ENCODE measurements at regions not wholly inside any gene's neighbourhood (a gene's known extent, or its start where the extent isn't known, plus 50 kb on each side); places are given as distances from the start of the nearest gene placed in this dataset.

DNA sequence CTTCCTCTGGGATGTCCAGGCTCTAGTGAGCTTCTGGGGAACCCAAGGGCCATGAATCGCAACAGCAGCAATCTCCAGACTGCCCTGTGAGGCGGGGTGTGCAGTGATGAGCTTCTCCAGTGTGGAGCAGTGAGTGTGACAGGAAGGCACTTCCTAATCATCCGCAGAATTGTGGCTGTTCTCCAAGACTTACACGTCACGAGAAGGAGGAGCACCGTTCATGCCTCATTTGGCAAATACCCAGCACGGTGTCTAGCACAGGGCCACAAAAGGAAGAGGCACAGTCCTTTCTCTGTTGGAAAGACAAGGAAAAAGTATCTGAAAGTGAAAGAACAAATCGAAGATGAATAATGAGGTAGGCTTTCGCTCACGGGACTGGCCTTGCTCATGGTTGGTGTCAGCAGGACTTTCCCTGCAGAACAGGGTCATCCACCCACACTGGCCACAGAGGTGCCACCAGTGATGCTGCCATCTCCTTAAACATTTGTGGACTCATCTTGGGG, 125.1 kb upstream of the HAAO start:
- TF ChIP-seq TCF12 (IDR thresholded peaks at IDR 0.05; ENCODE audit: low read depth): no peak
- TF ChIP-seq CEBPB (IDR thresholded peaks at IDR 0.05): no peak

DNA sequence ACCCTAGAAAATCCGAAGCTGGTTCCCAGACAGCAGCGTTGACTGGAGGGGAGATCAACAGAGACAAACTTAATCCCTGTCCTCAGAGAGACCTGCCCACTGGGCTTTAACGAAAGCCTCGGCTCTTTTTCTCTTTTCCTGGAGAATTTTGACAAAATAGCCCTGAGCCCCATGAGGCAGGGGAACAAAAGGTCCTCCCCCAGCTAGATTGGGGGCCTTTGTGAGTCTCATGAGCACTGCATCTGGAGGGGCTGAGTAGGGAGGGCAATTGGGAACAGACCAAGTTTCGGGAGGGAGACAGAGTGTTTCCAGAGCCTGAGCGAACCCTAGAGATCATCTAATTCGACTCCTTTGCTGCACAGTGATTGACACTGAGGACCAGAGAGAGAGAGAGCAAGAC, 123.9 kb upstream of the HAAO start:
- TF ChIP-seq ZBTB7A (IDR thresholded peaks at IDR 0.05; ENCODE audit: low read depth): no peak
- TF ChIP-seq YY1 (IDR thresholded peaks at IDR 0.05; ENCODE audit: low read depth): no peak

DNA sequence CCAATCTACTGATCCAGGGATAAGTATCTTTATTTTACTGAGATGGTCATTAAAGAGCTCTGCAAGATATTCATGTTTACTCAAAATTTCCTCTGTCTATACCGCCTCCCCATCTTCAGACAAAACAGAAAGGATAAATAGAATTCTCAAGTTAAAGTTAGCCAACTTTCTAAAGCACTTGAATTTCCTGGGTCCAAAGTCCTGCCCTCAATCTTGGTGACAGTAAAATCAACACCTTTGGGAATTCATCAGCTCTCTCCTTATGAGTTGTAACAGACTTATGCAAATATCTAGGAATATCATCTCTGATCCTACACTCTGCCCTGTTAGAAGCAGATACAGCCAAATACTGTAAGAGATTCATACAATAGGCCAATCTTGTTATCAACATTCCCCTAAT, 122.5 kb upstream of the HAAO start:
- TF ChIP-seq NFIC (IDR thresholded peaks at IDR 0.05) (no peak), CEBPB (IDR thresholded peaks at IDR 0.05) (no peak)
- TF ChIP-seq, protein P1, sequence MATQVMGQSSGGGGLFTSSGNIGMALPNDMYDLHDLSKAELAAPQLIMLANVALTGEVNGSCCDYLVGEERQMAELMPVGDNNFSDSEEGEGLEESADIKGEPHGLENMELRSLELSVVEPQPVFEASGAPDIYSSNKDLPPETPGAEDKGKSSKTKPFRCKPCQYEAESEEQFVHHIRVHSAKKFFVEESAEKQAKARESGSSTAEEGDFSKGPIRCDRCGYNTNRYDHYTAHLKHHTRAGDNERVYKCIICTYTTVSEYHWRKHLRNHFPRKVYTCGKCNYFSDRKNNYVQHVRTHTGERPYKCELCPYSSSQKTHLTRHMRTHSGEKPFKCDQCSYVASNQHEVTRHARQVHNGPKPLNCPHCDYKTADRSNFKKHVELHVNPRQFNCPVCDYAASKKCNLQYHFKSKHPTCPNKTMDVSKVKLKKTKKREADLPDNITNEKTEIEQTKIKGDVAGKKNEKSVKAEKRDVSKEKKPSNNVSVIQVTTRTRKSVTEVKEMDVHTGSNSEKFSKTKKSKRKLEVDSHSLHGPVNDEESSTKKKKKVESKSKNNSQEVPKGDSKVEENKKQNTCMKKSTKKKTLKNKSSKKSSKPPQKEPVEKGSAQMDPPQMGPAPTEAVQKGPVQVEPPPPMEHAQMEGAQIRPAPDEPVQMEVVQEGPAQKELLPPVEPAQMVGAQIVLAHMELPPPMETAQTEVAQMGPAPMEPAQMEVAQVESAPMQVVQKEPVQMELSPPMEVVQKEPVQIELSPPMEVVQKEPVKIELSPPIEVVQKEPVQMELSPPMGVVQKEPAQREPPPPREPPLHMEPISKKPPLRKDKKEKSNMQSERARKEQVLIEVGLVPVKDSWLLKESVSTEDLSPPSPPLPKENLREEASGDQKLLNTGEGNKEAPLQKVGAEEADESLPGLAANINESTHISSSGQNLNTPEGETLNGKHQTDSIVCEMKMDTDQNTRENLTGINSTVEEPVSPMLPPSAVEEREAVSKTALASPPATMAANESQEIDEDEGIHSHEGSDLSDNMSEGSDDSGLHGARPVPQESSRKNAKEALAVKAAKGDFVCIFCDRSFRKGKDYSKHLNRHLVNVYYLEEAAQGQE (IDR thresholded peaks at IDR 0.05; ENCODE audit: low read depth): no peak

DNA sequence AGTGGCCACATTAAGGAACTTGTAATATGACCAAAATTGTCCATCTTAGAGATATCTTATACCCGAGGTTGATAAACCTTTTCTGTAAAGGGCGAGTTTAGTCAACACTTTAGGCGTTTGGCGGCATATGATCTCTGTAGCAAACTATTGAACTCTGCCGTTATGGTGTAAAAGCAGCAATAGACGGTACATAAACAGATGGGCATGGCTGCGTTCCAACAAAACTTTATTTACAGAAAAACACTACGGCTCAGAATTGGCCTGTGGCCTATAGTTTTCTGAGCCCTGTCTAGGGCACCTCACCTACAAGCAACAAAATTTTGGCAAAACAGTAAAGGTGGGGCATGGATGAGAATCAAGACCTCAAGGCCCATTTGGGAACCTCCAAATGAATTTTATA, 121.9 kb upstream of the HAAO start:
- TF ChIP-seq RAD21 (IDR thresholded peaks at IDR 0.05; ENCODE audit: low read depth) (no peak), ZBTB7A (IDR thresholded peaks at IDR 0.05; ENCODE audit: low read depth) (no peak), FOXM1 (IDR thresholded peaks at IDR 0.05; ENCODE audit: borderline replicate concordance, low read depth) (no peak), CEBPB (IDR thresholded peaks at IDR 0.05) (no peak), EGR1 (IDR thresholded peaks at IDR 0.05) (no peak), TEAD4 (IDR thresholded peaks at IDR 0.05) (no peak), CREB1 (IDR thresholded peaks at IDR 0.05; ENCODE audit: low read depth) (no peak), EP300 (IDR thresholded peaks at IDR 0.05; ENCODE audit: borderline replicate concordance) (no peak), TCF12 (IDR thresholded peaks at IDR 0.05; ENCODE audit: low read depth) (no peak), NFIC (IDR thresholded peaks at IDR 0.05) (no peak), TAF1 (IDR thresholded peaks at IDR 0.05; ENCODE audit: low read depth) (no peak), YY1 (IDR thresholded peaks at IDR 0.05; ENCODE audit: low read depth) (no peak)
- TF ChIP-seq, protein P1 (IDR thresholded peaks at IDR 0.05; ENCODE audit: low read depth): no peak
- TF ChIP-seq, protein P2, sequence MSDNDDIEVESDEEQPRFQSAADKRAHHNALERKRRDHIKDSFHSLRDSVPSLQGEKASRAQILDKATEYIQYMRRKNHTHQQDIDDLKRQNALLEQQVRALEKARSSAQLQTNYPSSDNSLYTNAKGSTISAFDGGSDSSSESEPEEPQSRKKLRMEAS (IDR thresholded peaks at IDR 0.05): no peak
- TF ChIP-seq, protein P3, sequence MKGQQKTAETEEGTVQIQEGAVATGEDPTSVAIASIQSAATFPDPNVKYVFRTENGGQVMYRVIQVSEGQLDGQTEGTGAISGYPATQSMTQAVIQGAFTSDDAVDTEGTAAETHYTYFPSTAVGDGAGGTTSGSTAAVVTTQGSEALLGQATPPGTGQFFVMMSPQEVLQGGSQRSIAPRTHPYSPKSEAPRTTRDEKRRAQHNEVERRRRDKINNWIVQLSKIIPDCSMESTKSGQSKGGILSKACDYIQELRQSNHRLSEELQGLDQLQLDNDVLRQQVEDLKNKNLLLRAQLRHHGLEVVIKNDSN (IDR thresholded peaks at IDR 0.05): no peak

DNA sequence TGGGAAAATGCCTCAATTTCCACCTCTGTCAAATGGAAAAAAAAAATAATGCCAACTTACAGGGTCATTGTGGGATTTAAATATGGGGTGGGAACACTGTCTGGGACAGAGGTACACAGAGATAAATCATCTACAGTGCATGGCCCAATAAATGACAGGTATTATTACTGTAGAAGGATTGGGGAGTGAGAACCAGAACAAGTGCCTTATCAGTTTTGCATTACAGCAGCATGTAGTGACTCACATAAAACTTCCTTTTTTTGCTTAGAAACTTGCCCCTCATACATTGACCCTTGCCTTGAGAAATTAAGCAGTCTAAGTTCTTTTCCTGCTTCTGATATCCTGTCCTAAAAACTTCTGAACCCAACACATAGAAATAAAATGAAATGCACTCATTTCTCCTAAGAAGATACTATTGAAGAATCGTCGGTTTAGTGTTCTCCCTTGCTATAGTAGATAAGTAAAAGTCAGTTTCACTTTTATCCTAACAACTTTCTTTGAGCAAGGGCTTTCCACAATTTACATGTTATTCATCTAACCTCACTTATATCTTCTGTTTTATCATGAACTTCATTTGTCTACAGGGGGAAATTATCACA, 121.0 kb upstream of the HAAO start:
- TF ChIP-seq TCF12 (IDR thresholded peaks at IDR 0.05; ENCODE audit: low read depth) (no peak), YY1 (IDR thresholded peaks at IDR 0.05; ENCODE audit: low read depth) (no peak), NFIC (IDR thresholded peaks at IDR 0.05) (no peak), EP300 (IDR thresholded peaks at IDR 0.05; ENCODE audit: borderline replicate concordance) (no peak), RAD21 (IDR thresholded peaks at IDR 0.05; ENCODE audit: low read depth) (no peak), EGR1 (IDR thresholded peaks at IDR 0.05) (no peak), CEBPB (IDR thresholded peaks at IDR 0.05) (no peak), FOXM1 (IDR thresholded peaks at IDR 0.05; ENCODE audit: borderline replicate concordance, low read depth) (no peak), TEAD4 (IDR thresholded peaks at IDR 0.05) (no peak), CREB1 (IDR thresholded peaks at IDR 0.05; ENCODE audit: low read depth) (no peak), ZBTB7A (IDR thresholded peaks at IDR 0.05; ENCODE audit: low read depth) (no peak), TAF1 (IDR thresholded peaks at IDR 0.05; ENCODE audit: low read depth) (no peak)
- TF ChIP-seq, protein P3 (IDR thresholded peaks at IDR 0.05): no peak
- TF ChIP-seq, protein P1 (IDR thresholded peaks at IDR 0.05; ENCODE audit: low read depth): no peak

Measured in Ishikawa (cell line).